DMS79 treated with DMSO at 0.1 percent for 48 hours (cell line): ENCODE measurements at regions not wholly inside any gene's neighbourhood (a gene's known extent, or its start where the extent isn't known, plus 50 kb on each side); places are given as distances from the start of the nearest gene placed in this dataset.

Experiments used
- DNase-seq: peaks from one replicate; lab custom pipeline; 2025; lab: John Stamatoyannopoulos, UW

DNA sequence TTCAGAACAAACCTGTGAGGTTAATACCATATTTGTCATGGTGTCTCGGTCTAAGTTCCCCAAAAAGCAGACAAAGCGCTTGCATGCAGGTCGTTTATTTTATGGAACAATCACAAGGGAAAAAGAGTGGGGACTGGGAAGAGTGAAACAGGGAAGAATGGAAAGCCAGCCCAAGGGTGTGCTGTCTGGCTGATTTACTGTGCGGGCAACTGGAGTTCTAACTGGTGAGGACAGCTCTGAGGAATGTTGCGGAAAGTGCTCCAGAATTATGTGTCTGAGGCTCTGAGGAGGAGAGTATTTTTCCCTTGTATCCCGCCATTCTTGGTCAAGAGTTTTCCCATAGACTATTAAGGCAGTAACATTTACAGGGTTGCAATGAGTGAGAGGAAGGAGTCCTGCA lies 465.4 kb downstream of the RMST start:
- no peak for DNase-seq

DNA sequence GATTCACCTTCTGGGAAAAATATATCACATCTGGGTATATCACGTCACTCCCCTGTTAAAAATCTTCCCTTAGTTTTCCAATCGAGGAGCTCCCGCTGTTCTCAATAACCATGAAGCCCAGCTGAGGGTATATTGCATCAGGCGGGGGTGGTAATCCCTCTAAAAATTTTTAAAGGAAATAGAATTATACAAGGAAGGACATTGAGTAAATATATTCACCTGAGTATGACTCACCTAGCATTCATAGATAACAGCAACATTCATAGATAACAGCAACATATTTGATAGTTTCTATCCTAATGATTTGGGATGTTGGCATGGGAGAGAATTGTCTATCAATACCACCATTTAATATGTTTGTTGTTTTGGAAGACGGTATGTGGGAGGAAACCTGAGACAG lies 473.6 kb downstream of the RMST start:
- DNase-seq: no peak

DNA sequence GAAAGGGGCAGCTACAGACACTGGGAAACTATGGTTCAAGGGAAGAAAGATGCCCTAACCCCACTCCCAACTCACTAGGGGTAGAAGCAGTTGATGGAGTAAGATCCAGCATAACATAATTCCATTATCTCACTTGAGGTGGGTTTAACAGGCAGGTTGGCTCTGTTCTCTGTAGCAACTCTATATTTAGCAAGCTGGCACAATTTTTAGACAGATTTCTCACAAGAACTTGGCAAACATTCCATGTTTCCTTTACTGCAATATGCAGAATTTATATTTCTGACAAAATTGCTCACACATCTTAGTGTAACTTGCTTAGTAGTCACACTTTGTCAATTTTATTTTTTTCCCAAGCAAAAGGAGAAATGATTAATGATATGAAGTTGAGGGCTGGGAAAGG lies 475.4 kb downstream of the RMST start:
- no peak for DNase-seq

DNA sequence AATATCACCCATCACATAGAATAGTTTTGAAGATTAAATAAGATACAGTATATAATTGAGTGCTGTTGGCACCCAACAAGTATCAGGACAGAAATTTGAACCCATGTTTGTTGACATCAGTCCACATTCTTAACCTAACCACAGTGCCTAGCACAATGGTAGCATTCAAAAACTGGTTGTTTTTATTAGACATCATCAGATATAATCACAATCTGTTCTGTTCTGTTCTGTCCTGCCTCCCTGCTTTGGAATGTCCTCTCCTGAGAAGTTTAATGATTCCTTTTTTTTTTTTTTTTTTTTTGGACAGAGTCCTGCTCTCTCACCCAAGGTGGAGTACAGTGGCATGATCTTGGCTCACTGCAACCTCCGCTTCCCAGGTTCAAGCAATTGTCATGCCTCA lies 476.6 kb downstream of the RMST start:
- DNase-seq: no peak

DNA sequence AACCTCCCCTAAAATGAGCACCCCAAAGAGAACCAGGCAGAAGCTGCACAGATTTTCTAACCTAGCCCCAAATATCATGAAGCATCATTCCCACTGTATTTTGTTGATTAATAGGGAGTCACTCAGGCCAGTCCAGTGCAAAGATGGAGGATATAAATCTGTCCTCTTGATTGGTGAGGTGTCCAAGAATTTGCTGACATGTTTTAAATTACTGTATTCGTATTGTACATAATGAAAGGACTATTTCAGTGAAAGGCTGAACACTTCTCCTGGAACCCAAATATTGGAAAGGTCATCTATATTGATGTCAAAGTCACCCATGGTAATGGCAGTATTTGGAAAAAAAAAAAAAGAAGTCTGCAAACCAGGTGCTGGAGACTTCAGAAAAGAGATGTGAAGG lies 477.5 kb downstream of the RMST start:
- DNase-seq: no peak

DNA sequence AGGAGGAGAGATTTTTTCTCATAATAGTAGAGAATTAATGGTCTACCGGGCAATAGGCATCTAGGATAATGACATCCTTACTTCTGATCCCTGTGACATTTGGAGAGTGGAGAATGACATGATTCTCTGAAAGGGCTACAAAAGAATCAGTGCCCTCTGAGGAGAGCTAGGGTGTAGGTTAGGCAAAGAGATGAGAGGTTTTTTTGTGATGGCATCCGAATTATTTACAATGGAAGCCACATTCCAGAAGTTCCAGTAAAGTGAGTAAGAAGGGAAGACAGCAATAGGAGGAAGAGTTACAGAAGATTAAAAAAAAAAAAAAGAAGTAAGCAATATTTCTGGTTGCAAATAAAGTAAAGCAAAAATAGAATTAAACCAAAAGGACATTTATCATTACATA lies 478.0 kb downstream of the RMST start:
- DNase-seq: no peak

DNA sequence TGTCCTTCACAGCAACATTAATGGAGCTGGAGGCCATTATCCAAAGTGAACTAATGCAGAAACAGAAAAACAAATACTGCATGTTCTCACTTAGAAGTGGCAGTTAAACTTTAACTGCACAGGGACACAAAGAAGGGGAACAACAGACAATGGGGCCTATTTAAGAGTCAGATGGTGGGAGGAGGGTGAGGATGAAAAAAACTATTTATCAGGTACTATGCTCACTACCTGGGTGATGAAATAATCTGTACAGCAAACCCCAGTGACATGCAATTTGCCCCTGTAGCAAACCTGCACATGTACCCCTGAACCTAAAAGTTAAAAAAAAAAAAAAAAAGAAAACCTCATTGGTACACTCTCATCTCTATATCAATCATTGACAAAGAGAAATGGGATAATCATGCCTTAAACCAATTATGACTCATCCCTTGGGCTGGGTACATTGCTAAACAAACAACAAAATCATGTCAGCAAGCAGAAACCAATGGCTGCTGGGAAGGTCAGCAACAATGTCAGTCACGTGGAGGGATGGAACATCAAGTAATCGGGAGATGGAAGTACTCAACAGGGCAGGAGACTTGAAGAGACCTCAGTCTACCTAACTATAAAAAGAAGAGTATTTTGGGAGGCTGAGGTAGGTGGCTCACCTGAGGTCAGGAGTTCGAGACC lies 479.2 kb downstream of the RMST start:
- DNase-seq: no peak

DNA sequence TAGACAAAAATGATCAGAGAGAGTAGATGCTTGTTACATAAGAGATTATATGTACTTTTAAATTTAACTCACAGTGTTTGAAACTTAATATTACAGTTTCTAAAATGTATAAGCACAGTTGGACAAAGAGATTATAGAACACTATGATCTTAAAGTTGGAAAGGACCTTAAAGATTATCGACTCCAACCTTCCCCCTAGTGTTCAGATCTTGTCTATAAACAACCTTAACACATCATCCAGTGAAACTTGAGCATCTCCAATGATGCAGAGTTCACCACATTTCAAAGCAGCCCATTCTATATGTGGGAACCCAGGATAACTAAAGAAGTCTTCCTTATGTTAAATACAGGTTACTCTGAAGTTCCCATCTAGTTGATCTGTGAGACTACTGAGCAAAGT lies 480.8 kb downstream of the RMST start:
- DNase-seq: no peak

DNA sequence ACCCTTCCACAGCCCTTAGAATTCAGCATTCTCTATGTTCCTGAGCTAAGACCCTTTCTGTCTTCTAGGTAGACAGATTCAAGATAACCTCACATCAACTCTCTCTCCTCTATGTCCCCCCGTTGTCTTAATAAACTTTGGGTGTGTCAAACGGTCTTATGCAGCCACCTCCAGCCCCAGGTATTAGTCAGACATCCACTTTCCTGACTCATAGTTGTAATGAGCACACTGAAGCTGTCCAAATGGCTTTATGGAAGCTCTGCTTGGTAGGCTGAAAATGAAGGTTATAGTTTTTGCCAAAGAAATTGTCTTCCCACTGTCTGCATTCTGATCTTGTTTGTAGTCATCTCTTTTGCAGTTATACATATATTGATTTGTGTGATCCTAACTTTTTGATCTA lies 482.0 kb downstream of the RMST start:
- DNase-seq: no peak

DNA sequence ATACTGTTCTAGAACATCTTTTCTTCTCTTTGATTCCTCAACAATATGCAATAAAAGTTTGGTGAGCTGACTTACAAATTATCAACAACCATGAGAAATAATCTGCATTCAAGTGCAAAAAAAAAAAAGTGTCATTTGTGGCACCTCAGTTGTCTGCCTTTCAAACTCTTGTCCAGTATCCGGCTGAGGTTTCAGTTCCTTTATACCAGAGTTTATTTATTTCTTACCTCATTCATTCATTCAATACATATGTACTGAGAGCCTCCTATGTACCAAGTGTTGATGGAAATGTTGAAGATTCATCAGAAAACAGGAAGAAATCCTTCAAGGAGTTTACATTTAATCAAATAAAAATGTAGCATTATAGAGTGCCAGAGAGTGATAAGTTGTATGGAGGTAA lies 484.1 kb downstream of the RMST start:
- no peak for DNase-seq

DNA sequence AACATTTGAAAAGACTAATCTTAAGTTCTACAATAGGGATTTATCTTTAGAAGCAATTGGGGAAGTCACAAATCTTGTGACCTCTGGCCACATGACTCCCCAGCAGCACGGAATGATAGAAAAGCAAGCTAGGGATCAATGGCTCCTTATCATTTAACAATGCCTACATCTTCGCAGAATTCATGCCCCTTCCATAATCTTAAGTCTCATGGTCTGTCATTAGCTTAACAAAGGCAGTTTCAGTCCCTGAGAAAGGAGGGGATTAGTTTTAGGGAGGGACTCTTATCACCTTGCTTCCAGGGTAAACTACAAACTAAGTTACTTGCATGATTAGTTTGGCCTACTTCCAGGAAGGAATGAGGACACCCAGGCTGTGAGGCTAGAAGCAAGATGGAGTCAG lies 486.0 kb downstream of the RMST start:
- no peak for DNase-seq

DNA sequence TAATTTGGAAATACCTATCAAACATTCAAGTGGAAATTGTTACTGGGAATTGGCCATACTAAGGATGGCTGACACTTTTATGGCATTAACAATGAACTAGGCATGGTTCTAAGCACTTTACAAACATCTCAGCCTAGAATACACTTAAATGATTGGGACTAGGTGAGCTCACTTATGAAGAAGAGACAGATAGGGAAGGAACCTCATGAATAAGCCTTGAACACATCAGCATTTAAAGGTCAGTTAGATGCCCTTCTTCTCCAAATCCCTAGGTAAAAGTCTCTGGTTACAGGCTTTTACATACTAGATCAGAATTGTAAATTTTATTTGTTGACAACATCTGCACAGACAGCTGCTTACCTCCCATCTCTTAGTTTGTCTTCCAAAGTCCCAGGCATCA lies 488.6 kb downstream of the RMST start:
- DNase-seq: no peak

DNA sequence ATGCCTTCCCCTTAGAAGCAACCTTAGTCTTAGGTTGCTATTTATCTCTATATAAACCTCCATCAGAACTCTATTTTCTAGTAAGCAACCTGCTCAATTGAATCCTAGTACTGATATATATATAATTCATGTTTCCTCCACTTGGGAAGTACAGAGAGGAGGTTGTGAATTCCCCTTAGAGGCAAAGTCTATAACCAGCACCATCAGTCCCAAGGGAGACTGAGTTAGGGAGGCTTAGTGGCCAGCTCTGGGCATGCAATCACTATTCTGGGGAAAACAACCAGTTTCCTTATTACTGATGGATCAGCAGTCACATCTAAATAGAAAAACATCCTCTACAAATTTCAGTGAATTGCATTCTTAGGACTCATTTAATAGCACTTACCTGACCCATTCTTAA lies 489.1 kb downstream of the RMST start:
- DNase-seq: peak; percentile 29

DNA sequence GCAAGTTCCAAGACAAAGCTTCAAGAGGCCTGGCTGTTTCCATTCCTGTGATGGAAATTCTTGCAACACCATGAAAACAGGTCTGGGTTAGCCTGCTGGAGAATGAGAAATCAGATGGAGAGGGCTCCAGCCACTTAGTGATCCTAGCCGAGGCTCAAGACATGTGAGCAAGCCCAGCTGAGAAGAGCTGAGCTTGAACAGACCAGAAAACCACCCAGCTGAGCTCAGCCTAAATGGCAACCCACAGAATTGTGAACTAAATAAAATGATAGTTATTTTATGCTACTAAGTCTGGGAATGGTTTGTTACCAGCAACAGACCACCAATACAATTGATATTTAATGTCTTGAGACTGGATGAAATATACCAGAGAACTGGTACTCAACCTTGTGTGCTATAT lies 494.5 kb downstream of the RMST start:
- DNase-seq: no peak

DNA sequence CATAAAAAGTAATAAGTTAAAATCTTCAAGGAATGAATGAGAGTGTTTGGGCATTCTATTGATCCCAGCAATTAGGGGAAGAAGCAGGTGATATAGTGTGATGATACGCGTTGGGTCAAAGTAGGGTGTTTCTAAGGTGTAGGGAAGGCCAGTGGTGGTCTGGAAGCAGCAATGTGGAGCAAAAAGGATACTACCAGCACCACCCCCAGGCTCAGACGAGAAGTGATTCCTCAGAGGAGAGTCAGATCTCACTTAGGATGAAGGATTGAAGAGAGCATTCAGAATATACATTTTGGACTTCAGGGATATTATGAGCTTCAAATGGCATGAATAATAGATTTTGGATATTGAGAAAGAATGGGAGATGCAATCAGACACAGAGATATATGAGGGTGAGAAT lies 497.6 kb downstream of the RMST start:
- DNase-seq: no peak

DNA sequence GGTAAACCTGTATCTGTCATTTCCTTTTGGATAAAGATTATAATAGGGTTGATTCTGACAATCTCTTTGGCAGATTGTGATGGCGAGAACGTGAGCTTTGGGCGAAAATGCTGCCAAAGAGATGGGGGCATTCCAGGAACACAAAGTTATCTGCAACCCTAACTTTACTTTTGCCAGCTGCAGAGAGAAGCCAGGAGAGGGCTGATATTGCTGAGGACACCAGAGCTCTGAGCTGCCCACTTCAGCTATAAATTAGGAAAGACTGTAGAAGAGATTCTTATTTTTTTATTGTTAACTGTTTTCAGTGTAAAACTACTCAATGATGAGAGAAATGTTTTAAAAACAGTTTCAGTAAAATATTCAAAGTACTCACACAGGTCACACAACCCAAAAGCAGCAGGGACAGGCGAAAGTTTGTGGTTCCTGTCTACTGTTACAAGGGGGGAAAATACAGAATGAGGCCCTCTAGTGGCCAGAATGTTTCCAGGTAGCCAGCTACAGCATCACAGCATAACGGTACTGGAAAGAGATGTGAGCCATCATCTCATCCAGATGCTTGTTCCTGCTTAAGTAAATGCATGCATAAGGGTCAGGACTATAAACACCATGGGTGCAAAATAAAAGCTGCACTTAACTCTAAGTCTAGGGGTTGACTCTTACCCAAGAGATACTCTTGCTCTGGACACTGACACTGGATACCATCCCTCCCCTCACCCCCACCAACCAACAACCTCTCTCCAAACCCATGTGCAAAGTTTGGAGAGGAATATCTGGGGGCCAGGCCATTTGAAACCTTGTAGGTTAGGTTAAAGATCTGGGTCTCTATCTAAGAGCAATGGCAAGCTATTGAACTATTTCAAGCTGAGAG lies 498.4 kb downstream of the RMST start:
- no peak for DNase-seq

DNA sequence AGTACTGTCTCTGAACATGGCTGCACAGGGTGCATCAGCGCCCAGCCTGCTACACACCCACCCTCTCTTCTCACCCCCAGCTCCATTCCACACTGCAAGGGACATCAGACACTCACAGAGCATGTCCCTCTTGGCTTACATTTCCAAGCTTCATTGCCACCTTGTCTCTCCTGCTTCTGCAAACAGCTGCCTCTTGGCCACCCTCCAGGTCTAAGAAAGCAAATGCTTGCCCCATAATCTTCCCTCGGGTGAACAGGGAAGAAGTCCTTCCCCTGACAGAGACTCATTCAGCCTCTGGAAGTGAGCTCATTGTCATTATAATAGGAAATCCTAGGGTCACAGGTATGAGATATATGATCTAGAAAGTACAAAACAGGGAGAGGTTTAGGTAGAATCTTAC lies 505.2 kb downstream of the RMST start:
- DNase-seq: peak; percentile 49

DNA sequence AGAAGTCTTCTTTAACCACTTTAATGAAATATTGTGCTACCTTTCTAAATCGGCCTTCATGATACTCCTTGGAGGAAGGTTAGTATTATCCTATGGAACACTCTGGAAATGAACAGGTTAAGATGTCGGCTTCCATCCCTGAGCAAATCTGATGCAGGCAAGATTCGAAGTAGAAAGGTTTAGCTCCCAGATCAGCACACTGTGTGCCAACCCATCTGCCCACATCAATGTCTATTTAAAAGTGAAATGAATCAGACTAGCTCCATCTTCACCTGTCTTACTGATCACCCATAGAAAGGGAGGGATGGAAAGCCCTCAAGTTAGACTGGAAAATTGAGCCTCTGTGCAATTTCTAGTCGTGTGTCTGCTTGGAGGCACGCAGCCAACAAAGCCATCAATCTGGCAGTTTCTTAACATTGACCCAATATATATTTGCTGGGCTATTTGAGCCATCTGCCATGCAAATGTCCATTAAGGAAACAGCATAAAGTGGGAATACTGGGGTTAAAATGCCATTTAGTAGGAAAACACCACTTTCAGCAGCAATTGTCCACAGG lies 506.1 kb downstream of the RMST start:
- DNase-seq: no peak

DNA sequence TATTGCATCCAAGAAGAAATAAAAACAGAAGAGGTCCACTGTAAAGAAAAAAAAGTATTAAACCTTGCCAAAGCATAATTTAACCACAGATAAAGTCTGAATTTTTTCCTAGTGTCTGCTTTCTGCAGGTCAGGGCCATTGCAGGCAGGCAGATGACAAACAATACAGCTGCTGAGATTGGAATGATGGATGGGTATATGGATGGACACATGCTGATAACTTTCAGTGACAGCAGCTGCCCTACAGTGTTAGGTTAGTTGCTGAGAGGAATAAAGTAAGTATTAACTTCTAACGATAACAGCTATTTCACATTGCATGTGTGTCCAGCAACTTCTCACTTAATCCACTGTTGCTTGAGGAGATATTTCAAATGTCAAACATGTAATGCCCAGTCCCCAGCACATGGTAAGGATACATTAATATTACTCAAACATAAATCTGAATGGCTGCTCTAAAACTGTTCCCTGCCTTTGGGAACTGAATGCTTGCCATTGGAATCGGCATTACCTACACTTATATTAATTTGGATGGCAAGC lies 515.3 kb downstream of the RMST start:
- DNase-seq: no peak

DNA sequence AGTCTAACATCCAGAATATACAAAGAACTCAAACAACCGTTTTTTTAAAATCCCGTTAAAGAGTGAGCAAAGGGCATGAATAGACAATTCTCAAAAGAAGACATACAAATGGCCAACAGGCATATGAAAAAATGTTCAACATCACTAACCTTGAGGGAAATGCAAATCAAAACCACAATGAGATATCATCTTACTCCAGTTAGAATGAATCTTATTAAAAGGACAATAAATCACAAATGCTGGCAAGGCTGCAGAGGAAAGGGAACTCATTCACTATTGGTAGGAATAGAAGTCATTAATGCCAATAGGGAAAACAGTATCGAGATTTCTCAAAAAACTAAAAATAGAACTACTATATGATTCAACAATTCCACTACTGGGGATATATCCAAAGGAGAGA lies 520.1 kb downstream of the RMST start:
- DNase-seq: no peak

DNA sequence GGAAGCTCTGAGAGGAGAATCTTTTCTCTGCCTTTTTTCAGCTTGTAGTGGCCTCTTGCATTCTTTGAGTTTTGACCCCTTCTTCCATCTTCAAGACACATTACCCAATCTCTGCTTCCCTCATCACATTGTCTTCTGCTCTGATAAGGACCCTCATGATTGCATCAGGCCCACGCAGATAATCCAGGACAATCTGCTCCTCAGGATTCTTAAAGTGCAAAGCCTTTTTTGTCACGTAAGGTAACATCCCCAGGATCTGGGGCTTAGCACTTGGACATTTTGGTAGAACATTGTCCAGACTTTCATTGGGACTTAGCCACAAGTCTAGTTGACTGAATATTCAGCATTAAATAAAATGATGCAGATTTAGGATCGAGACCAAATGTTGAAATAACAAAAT lies 521.2 kb downstream of the RMST start:
- no peak for DNase-seq

DNA sequence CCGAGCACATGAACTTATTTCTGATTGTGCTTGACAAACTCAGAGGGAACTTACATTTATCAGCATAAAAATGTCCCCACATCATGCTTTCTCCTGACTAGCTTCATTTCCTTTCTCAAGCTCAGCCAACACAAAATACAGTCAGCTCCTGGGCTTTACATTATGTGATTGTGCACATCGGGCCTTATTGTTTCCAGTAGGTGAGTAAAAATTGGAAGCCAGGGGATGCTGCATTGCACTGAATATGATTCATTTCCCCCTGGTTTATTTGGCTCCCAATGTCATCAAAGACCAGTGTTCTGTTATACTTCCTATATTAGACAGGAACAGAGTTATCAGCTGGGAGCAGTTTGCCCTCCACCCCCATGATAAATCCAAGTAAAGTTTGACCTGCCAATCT lies 521.8 kb downstream of the RMST start:
- DNase-seq: no peak

DNA sequence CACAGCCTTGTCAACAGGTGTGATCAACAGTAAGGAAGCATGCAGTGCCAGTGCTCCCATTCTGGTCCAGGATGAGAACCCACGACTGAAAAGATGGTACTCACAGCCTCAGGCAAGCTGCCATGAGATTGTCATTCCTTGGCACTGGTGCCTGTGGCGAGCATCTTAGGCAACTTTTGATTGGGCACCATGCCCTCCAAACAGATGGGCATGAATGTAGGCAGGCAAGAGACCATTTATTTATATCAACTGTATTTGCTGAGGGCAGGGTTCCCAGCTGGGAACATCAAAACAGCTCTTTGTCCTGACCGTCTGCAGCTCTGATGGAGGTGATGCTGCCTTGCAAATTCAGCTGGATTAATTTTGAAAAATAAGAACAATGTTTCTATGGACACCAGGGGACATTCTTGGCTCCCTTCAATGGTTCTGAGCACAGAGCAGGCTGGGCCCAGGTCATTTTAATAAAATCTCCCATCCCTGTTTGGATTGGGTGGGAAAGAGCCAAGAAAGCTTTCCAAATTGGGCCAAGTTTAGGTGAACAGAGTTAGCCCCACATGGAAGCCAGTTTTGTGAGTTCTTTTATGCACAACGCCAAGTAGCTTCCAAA lies 522.5 kb downstream of the RMST start:
- no peak for DNase-seq
